ENCODE measurements at regions not wholly inside any gene's neighbourhood (a gene's known extent, or its start where the extent isn't known, plus 50 kb on each side); places are given as distances from the start of the nearest gene placed in this dataset.

GRCh38 chr18:6659963-6660725, 69.4 kb upstream of the ARHGAP28 start:
- DNase-seq, result no peak

GRCh38 chr18:6661692-6662415, 67.7 kb upstream of the ARHGAP28 start:
- no peak for DNase-seq

GRCh38 chr18:6666012-6666685, 63.4 kb upstream of the ARHGAP28 start:
- DNase-seq, result no peak

- no peak for DNase-seq
Measured at GRCh38 chr18:6668836-6669235, 60.7 kb upstream of the ARHGAP28 start.

GRCh38 chr18:6672821-6673308, 56.7 kb upstream of the ARHGAP28 start:
- no peak for DNase-seq

- no peak for DNase-seq
Measured at GRCh38 chr18:6677086-6677485, 52.4 kb upstream of the ARHGAP28 start.

GRCh38 chr18:6679201-6679600, 50.3 kb upstream of the ARHGAP28 start:
- DNase-seq, result no peak
